Left ventricle myocardium inferior (tissue), 1 donor: ENCODE measurements at regions not wholly inside any gene's neighbourhood (a gene's known extent, or its start where the extent isn't known, plus 50 kb on each side); places are given as distances from the start of the nearest gene placed in this dataset.

Source experiments
- DNase-seq: peaks from one replicate; pipeline ENCODE4 v3.0.0-alpha.2; 2020
- H3K27ac ChIP-seq: fragments of 200-600 bp; replicated peaks from 2 replicates; pipeline ENCODE4 v1.8.0; 2021
- H3K27me3 ChIP-seq: fragments of 200-600 bp; 2 replicates; pipeline ENCODE4 v1.8.0; 2021; ENCODE audit warnings: low read depth
- H3K36me3 ChIP-seq: fragments of 200-600 bp; 2 replicates; pipeline ENCODE4 v1.8.0; 2021
- H3K4me1 ChIP-seq: fragments of 200-600 bp; 2 replicates; pipeline ENCODE4 v1.8.0; 2021
- H3K4me3 ChIP-seq: fragments of 200-600 bp; 2 replicates; pipeline ENCODE4 v1.8.0; 2021; ENCODE audit warnings: mild to moderate bottlenecking, moderate library complexity
- H3K9me3 ChIP-seq: fragments of 200-600 bp; replicated peaks from 2 replicates; pipeline ENCODE4 v1.8.0; 2021
- intact Hi-C: fragments of 100-400 bp; cut with micrococcal nuclease; formaldehyde crosslinking; loops from one replicate; pipeline ENCODE4 v1.11.0; 2022
- TF ChIP-seq, protein P1 (sequence below): fragments of 200-600 bp; IDR thresholded peaks from 2 replicates; pipeline ENCODE4 v1.8.0; 2021; ENCODE audit warnings: antibody characterized with exemption, mild to moderate bottlenecking, borderline replicate concordance
- donor health status: DM: no; HTN: yes; CAD: no; lungs with severe emphysema.

DNA sequence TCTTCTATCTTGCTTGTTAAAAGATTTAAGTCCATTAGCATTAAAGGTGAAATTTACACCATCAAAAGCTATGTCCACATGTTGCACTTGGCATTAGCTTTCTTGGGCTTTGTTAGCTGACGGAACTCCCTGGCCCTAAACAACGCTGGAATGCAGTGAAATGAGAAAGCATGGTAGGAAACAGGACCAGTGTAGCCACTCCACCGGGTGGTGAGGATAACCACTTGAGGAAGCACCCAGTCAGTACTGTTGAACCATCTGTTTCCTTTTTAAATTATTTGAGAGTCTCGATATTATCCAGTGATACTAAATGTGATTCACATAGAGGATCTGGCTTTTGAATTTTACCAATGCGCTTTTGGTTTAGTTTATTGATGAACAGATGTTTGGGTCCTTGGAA lies 374.9 kb upstream of the NOX3 start:
- Histone ChIP-seq H3K4me1 (no peaks in the 10 kb centered on the region), H3K36me3 (no peaks in the 10 kb centered on the region), H3K27me3 (no peaks in the 10 kb centered on the region), H3K9me3 (no peaks in the 10 kb centered on the region), H3K27ac (no peak overlapping the region), H3K4me3 (no peak overlapping the region)
- TF ChIP-seq, protein P1, sequence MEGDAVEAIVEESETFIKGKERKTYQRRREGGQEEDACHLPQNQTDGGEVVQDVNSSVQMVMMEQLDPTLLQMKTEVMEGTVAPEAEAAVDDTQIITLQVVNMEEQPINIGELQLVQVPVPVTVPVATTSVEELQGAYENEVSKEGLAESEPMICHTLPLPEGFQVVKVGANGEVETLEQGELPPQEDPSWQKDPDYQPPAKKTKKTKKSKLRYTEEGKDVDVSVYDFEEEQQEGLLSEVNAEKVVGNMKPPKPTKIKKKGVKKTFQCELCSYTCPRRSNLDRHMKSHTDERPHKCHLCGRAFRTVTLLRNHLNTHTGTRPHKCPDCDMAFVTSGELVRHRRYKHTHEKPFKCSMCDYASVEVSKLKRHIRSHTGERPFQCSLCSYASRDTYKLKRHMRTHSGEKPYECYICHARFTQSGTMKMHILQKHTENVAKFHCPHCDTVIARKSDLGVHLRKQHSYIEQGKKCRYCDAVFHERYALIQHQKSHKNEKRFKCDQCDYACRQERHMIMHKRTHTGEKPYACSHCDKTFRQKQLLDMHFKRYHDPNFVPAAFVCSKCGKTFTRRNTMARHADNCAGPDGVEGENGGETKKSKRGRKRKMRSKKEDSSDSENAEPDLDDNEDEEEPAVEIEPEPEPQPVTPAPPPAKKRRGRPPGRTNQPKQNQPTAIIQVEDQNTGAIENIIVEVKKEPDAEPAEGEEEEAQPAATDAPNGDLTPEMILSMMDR = no peak
- no peak for DNase-seq
- intact Hi-C loops = no loop called here

DNA sequence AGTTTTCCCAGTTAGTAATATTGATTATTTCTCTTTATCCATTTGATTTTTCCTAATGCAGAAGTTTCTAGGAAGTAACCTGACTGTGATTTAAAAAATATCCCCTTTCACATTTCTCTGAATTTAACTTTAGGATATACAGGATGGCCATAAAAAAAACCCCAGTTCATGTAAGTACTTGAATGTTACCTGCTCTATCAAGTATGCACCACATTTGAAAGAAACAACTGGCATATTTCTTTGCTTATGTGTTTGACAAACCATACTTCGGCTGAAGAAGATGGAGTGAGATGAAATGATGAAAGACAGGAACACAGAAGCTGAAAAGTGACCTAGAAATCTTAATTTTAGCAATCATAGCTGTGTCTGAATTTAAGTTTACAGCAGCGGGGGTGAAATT lies 374.0 kb upstream of the NOX3 start:
- no peaks in the 10 kb centered on the region for H3K4me1 ChIP-seq
- no peaks in the 10 kb centered on the region for H3K9me3 ChIP-seq
- intact Hi-C loops = no loop called here
- no peaks in the 10 kb centered on the region for H3K36me3 ChIP-seq
- H3K4me3 ChIP-seq = no peak overlapping the region
- TF ChIP-seq, protein P1 = no peak
- H3K27ac ChIP-seq = no peak overlapping the region
- H3K27me3 ChIP-seq = no peaks in the 10 kb centered on the region
- no peak for DNase-seq

DNA sequence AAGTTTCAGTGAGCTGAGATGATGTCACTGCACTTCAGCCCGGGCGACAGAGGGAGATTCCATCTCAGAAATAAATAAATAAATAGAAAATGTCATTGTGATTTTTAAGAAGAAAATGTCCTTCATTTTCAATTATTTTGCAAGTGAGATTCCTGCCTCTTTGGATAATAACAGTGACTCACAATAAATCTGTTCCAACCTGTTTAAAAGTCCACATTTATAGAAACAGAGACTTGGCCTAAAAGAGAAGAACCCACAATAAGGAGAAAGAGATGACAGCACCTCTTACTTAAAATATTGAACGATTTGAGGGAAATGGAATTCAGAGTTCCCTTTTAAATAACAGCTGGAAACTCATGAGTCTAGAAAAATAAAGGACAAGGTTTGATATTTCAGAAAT lies 373.4 kb upstream of the NOX3 start:
- Histone ChIP-seq H3K27me3 (no peaks in the 10 kb centered on the region), H3K4me3 (no peak overlapping the region), H3K36me3 (no peaks in the 10 kb centered on the region), H3K27ac (no peak overlapping the region), H3K9me3 (no peaks in the 10 kb centered on the region), H3K4me1 (no peaks in the 10 kb centered on the region)
- no peak for DNase-seq
- TF ChIP-seq, protein P1 = no peak
- intact Hi-C loops = no loop called here

DNA sequence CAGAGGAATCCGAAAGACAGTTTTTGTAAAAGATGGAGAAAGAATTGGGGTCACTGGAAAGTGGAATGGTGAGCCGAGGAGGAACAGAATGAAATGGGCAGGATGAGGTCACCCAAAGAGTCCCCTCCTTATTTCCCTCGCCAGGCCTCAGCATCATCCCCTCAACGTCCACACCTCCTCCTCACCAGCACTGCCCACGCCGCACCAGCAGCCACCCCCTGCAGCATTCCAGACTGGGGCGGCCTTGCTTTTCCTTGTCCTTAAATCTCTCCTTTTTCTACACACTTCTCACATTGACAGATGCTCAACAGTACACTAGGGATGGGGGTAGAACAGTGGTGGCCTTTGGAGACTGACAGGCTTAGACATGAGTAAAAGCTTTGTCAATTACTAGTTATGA lies 363.1 kb upstream of the NOX3 start:
- DNase-seq = no peak
- intact Hi-C loops = no loop called here
- H3K4me1 ChIP-seq = no peaks in the 10 kb centered on the region
- no peak overlapping the region for H3K27ac ChIP-seq
- H3K9me3 ChIP-seq = no peaks in the 10 kb centered on the region
- TF ChIP-seq, protein P1 = no peak
- H3K4me3 ChIP-seq = no peak overlapping the region
- H3K36me3 ChIP-seq = no peaks in the 10 kb centered on the region
- no peaks in the 10 kb centered on the region for H3K27me3 ChIP-seq

DNA sequence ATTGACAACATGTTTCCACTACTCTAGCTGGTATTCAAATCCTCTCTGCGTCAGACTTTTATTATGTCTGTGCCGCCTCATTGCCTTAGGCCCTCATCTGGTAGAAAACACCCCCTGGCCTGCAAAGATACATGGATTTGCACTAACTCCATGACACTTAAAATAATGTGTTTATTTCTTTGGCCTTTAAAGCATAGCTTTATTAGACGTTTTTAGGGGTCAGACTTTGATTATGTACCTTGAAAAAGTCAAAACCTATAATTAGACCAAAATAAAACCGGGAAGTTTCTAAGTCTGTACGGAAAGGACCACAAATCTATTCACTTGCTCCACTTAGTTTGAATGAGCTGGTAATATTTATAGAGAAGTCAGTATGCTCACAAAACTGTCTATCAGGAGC lies 357.9 kb upstream of the NOX3 start:
- no peaks in the 10 kb centered on the region for H3K36me3 ChIP-seq
- H3K27ac ChIP-seq = no peak overlapping the region
- H3K9me3 ChIP-seq = no peaks in the 10 kb centered on the region
- DNase-seq = no peak
- TF ChIP-seq, protein P1 = no peak
- H3K4me3 ChIP-seq = no peak overlapping the region
- H3K4me1 ChIP-seq = no peaks in the 10 kb centered on the region
- intact Hi-C loops = no loop called here
- no peaks in the 10 kb centered on the region for H3K27me3 ChIP-seq

DNA sequence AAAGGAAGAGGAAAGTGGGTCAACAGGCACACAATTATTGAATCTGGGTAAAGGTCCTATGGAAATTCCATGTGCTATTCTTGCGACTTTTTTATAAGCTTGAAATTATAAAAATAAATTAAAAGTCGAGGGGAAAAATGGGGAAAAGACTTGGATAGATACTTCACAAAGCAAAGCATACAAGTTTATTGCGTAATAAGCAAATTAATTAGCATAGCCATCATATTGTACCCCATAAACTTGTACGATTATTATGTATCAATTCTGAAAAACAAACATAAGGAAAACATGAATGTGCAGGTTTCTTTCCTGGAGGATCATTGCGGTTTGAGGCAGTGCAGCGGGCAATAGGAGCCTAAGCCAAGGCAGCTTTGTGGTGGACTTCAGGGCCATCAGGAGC lies 351.6 kb upstream of the NOX3 start:
- DNase-seq = no peak
- Histone ChIP-seq H3K9me3 (peaks cover 2% of the 10 kb centered on the region), H3K27ac (no peak overlapping the region), H3K36me3 (no peaks in the 10 kb centered on the region), H3K4me1 (no peaks in the 10 kb centered on the region), H3K27me3 (no peaks in the 10 kb centered on the region), H3K4me3 (no peak overlapping the region)
- TF ChIP-seq, protein P1 = no peak
- intact Hi-C loops = no loop called here
